ENCODE measurements at regions not wholly inside any gene's neighbourhood (a gene's known extent, or its start where the extent isn't known, plus 50 kb on each side); places are given as distances from the start of the nearest gene placed in this dataset.

DNA sequence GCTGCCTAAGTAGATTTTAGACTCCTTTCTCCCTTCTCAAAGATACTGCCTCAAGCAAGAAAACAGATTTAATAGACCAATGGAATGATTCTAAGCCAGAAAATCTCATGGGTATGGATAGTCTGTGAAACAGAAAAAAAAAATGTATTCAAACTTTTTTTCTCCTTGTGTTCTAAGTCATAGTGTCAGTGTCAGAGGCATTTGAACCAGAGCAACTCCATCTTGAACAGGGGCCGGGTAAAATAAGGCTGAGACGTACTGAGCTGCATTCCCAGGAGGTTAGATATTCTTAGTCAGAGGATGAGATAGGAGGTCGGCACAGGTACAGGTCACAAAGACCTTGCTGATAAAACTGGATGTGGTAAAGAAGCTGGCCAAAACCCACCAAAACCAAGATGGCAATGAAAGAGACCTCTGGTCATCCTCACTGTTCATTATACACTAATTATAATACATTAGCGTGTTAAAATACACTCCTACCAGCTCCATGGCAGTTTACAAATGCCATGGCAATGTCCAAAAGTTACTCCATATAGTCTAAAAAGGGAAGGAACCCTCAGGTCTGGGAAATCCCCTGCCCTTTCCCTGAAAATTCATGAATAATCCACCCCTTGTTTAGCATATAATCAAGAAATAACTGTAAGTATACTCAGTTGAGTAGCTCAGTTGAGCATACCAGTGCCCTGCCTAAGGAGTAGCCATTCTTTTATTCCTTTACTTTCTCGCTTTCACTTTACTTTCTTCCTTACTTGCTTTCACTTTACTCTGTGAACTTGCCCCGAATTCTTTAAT, 72.8 kb upstream of the GOLGA8B start (continued):
- TF ChIP-seq, protein P1, sequence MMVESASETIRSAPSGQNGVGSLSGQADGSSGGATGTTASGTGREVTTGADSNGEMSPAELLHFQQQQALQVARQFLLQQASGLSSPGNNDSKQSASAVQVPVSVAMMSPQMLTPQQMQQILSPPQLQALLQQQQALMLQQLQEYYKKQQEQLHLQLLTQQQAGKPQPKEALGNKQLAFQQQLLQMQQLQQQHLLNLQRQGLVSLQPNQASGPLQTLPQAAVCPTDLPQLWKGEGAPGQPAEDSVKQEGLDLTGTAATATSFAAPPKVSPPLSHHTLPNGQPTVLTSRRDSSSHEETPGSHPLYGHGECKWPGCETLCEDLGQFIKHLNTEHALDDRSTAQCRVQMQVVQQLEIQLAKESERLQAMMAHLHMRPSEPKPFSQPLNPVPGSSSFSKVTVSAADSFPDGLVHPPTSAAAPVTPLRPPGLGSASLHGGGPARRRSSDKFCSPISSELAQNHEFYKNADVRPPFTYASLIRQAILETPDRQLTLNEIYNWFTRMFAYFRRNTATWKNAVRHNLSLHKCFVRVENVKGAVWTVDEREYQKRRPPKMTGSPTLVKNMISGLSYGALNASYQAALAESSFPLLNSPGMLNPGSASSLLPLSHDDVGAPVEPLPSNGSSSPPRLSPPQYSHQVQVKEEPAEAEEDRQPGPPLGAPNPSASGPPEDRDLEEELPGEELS (CRISPR knock-in tag; IDR thresholded peaks at IDR 0.05; ENCODE audit: borderline replicate concordance): no peak
- no peak for TF ChIP-seq KDM2B (CRISPR knock-in tag; IDR thresholded peaks at IDR 0.05)
- TF ChIP-seq DNMT1 (IDR thresholded peaks at IDR 0.05): no peak
- peak; percentile 88; the same call in 1 of the 2 replicates for TF ChIP-seq RHOXF2B (CRISPR knock-in tag; conservative IDR thresholded peaks at IDR 0.05)
- no peak for TF ChIP-seq GATAD2B (IDR thresholded peaks at IDR 0.05; ENCODE audit: borderline replicate concordance)
- no peak for TF ChIP-seq ZFX (CRISPR knock-in tag; IDR thresholded peaks at IDR 0.05)
- TF ChIP-seq CBFA2T2 (conservative IDR thresholded peaks at IDR 0.05): no peak
- TF ChIP-seq ZC3H11A (IDR thresholded peaks at IDR 0.05; ENCODE audit: low read depth, low read length): no peak
- no peak for TF ChIP-seq SUPT5H (IDR thresholded peaks at IDR 0.05)
- TF ChIP-seq, protein P2, sequence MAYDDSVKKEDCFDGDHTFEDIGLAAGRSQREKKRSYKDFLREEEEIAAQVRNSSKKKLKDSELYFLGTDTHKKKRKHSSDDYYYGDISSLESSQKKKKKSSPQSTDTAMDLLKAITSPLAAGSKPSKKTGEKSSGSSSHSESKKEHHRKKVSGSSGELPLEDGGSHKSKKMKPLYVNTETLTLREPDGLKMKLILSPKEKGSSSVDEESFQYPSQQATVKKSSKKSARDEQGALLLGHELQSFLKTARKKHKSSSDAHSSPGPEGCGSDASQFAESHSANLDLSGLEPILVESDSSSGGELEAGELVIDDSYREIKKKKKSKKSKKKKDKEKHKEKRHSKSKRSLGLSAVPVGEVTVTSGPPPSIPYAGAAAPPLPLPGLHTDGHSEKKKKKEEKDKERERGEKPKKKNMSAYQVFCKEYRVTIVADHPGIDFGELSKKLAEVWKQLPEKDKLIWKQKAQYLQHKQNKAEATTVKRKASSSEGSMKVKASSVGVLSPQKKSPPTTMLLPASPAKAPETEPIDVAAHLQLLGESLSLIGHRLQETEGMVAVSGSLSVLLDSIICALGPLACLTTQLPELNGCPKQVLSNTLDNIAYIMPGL (CRISPR knock-in tag; IDR thresholded peaks at IDR 0.05): no peak
- TF ChIP-seq MAFG (tag; conservative IDR thresholded peaks at IDR 0.05): peak; percentile 27; the same call in 1 of the 2 replicates
- TF ChIP-seq HSF4 (CRISPR knock-in tag; IDR thresholded peaks at IDR 0.05; ENCODE audit: borderline replicate concordance): peak; percentile 95
- TF ChIP-seq RFX1 (IDR thresholded peaks at IDR 0.05): no peak; the same call in 1 of the 2 replicates
- TF ChIP-seq PTTG1 (tag; IDR thresholded peaks at IDR 0.05; ENCODE audit: low read depth): peak; percentile 92
- TF ChIP-seq ZNF644 (tag; IDR thresholded peaks at IDR 0.05; ENCODE audit: low read depth): peak; percentile 94
- TF ChIP-seq NCOA4 (IDR thresholded peaks at IDR 0.05; ENCODE audit: partially characterized antibody): no peak
- peak; percentile 63 for TF ChIP-seq NUFIP1 (IDR thresholded peaks at IDR 0.05; ENCODE audit: partially characterized antibody)
- TF ChIP-seq, protein P3, sequence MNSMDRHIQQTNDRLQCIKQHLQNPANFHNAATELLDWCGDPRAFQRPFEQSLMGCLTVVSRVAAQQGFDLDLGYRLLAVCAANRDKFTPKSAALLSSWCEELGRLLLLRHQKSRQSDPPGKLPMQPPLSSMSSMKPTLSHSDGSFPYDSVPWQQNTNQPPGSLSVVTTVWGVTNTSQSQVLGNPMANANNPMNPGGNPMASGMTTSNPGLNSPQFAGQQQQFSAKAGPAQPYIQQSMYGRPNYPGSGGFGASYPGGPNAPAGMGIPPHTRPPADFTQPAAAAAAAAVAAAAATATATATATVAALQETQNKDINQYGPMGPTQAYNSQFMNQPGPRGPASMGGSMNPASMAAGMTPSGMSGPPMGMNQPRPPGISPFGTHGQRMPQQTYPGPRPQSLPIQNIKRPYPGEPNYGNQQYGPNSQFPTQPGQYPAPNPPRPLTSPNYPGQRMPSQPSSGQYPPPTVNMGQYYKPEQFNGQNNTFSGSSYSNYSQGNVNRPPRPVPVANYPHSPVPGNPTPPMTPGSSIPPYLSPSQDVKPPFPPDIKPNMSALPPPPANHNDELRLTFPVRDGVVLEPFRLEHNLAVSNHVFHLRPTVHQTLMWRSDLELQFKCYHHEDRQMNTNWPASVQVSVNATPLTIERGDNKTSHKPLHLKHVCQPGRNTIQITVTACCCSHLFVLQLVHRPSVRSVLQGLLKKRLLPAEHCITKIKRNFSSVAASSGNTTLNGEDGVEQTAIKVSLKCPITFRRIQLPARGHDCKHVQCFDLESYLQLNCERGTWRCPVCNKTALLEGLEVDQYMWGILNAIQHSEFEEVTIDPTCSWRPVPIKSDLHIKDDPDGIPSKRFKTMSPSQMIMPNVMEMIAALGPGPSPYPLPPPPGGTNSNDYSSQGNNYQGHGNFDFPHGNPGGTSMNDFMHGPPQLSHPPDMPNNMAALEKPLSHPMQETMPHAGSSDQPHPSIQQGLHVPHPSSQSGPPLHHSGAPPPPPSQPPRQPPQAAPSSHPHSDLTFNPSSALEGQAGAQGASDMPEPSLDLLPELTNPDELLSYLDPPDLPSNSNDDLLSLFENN (IDR thresholded peaks at IDR 0.05; ENCODE audit: low read depth in 2 of 2, low read length in 2 of 2): no peak
- TF ChIP-seq, protein P4, sequence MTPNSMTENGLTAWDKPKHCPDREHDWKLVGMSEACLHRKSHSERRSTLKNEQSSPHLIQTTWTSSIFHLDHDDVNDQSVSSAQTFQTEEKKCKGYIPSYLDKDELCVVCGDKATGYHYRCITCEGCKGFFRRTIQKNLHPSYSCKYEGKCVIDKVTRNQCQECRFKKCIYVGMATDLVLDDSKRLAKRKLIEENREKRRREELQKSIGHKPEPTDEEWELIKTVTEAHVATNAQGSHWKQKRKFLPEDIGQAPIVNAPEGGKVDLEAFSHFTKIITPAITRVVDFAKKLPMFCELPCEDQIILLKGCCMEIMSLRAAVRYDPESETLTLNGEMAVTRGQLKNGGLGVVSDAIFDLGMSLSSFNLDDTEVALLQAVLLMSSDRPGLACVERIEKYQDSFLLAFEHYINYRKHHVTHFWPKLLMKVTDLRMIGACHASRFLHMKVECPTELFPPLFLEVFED (CRISPR knock-in tag; conservative IDR thresholded peaks at IDR 0.05): 0 out of 2 replicates have a peak, but pooled peaks have one; percentile 52
- peak in 1 of 2 experiments; percentile 84; a peak in 2 of 4 replicates for TF ChIP-seq MAZ (CRISPR knock-in tag; conservative IDR thresholded peaks at IDR 0.05 in 1 of 2, IDR thresholded peaks at IDR 0.05 in 1 of 2)
